ENCODE measurements at regions not wholly inside any gene's neighbourhood (a gene's known extent, or its start where the extent isn't known, plus 50 kb on each side); places are given as distances from the start of the nearest gene placed in this dataset.

- 90 to 95% (median 91%) methylated on average over 4 of the region's 4 CpGs for WGBS, 4 donors
- Histone ChIP-seq H3K9me3 (no peaks in the 10 kb centered on the region), H3K27me3 (peaks cover 0 to 11% (median 0%) of the 10 kb centered on the region in 9 donors), H3K4me1 (peaks cover 0 to 14% (median 0%) of the 10 kb centered on the region in 12 donors), H3K4me3 (no peak overlapping the region), H3K36me3 (no peaks in the 10 kb centered on the region), H3K27ac (no peak overlapping the region)
- ATAC-seq (no peak), DNase-seq (no peak)
- TF ChIP-seq CTCF (IDR thresholded peaks at IDR 0.05) = no peak
- no peak for TF ChIP-seq POLR2A (IDR thresholded peaks at IDR 0.05)
- intact Hi-C loops (cut with DNase I) = no loop called here
Observed at GRCh38 chr20:40244286-40244685, 444.8 kb downstream of the MAFB start.

- WGBS, 4 donors = 63 to 80% (median 67%) methylated on average over 9 of the region's 9 CpGs
- no peak overlapping the region for H3K27ac ChIP-seq
- intact Hi-C loops (cut with DNase I) = no loop called here
- peaks cover 0 to 16% (median 0%) of the 10 kb centered on the region in 9 donors for H3K27me3 ChIP-seq
- DNase-seq (no peak), ATAC-seq (no peak)
- no peaks in the 10 kb centered on the region for H3K9me3 ChIP-seq
- peaks cover 0 to 14% (median 0%) of the 10 kb centered on the region in 12 donors for H3K4me1 ChIP-seq
- TF ChIP-seq CTCF (IDR thresholded peaks at IDR 0.05) (no peak), POLR2A (IDR thresholded peaks at IDR 0.05) (no peak)
- H3K4me3 ChIP-seq = no peak overlapping the region
- H3K36me3 ChIP-seq = no peaks in the 10 kb centered on the region
Observed at GRCh38 chr20:40241596-40242343, 447.3 kb downstream of the MAFB start.

- 80 to 93% (median 88%) methylated on average over 3 of the region's 3 CpGs for WGBS, 4 donors
- Histone ChIP-seq H3K27me3 (peaks cover 0 to 28% (median 0%) of the 10 kb centered on the region in 9 donors), H3K9me3 (no peaks in the 10 kb centered on the region), H3K4me1 (peaks cover 0 to 14% (median 0%) of the 10 kb centered on the region in 12 donors), H3K4me3 (no peak overlapping the region), H3K36me3 (no peaks in the 10 kb centered on the region), H3K27ac (no peak overlapping the region)
- DNase-seq = no peak
- TF ChIP-seq POLR2A (IDR thresholded peaks at IDR 0.05) (no peak), CTCF (IDR thresholded peaks at IDR 0.05) (no peak)
- no peak for ATAC-seq
- intact Hi-C loops (cut with DNase I) = loop anchor here in 1 of 10 donors (10.0 kb wide), 1 partner anchor 74 kb away; no protein-coding TSS in a partner anchor
Observed at GRCh38 chr20:40238511-40238910, 450.5 kb downstream of the MAFB start.

GRCh38 chr20:40234593-40234992 is 454.4 kb downstream of the MAFB start:
- Histone ChIP-seq H3K36me3 (no peaks in the 10 kb centered on the region), H3K27ac (no peak overlapping the region), H3K9me3 (no peaks in the 10 kb centered on the region), H3K27me3 (peaks cover 0 to 26% (median 0%) of the 10 kb centered on the region in 9 donors), H3K4me3 (no peak overlapping the region), H3K4me1 (peaks cover 0 to 3% (median 0%) of the 10 kb centered on the region in 12 donors)
- intact Hi-C loops (cut with DNase I) = loop anchor here in 1 of 10 donors (10.0 kb wide), 1 partner anchor 70 kb away; no protein-coding TSS in a partner anchor
- TF ChIP-seq CTCF (IDR thresholded peaks at IDR 0.05) = no peak
- ATAC-seq (no peak), DNase-seq (no peak)
- 82 to 85% (median 84%) methylated on average over 3 of the region's 3 CpGs for WGBS, 4 donors
